Upper lobe of left lung (tissue), 4 donors: ENCODE measurements at regions not wholly inside any gene's neighbourhood (a gene's known extent, or its start where the extent isn't known, plus 50 kb on each side); places are given as distances from the start of the nearest gene placed in this dataset.
"Not testable (repeated sequence)": the region's sequence is repeated elsewhere in the genome, so short reads cannot be mapped to it uniquely, and the experiment has no call there.

Experiments used
- CTCF ChIP-seq, 6 experiments: fragments of 450-650 bp in 4 of 6; fragments of 200-600 bp in 2 of 6; sonication (generic) in 2 of 6; IDR thresholded peaks; one replicate each; pipeline ENCODE4 v1.5.1; 2016 to 2019; ENCODE audit warnings: antibody characterized with exemption in 6 of 6
- EP300 ChIP-seq, 4 donors: sonication (generic); formaldehyde crosslinking; IDR thresholded peaks; one replicate each; pipeline ENCODE4 v1.5.1; 2017; ENCODE audit warnings: antibody characterized with exemption in 4 of 4, control low read depth in 2 of 4

DNA sequence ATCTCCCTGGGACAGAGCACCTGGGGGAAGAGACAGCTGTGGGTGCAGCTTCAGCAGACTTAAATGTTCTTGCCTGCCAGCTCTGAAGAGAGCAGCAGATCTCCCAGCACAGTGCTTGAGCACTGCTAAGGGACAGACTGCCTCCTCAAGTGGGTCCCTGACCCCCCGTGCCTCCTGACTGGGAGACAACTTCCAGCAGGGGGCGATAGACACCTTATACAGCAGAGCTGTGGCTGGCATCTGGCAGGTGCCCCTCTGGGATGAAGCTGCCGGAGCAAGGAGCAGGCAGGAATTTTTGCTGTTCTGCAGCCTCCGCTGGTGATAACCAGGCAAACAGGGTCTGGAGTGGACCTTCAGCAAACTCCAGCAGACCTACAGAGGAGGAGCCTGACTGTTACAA lies 541.7 kb upstream of the PITX2 start:
- not testable (repeated sequence) for TF ChIP-seq EP300, CTCF (IDR thresholded peaks at IDR 0.05)
